ENCODE measurements at regions not wholly inside any gene's neighbourhood (a gene's known extent, or its start where the extent isn't known, plus 50 kb on each side); places are given as distances from the start of the nearest gene placed in this dataset.

DNA sequence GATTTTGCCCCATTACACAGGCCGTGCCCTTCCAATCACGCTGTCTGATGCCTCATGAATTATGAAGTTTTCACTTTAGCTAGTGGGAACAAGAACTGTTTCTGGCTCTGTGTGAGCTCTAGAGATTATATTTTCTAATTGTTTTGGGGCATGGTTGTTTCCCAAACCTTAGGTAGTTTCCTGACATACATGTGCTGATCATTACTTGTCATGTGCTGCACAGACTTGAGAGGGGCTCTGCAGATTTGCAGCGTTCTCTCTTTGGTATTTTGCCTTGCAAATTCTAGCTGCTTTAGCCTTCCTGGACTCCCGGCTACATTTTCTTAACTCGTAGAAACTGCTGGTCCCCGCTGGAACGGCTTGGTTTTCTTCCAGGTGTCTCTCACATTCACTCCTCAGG, 142.1 kb upstream of the IVNS1ABP start:
- no peaks in the 10 kb centered on the region for H3K4me1 ChIP-seq (ENCODE audit: control insufficient read depth, extremely low read depth, insufficient read depth, low read length)
- CTCF ChIA-PET, result interaction anchor here (0.7 kb wide), 1 partner anchor 137 kb away, joined by 3 read pairs; no protein-coding TSS in a partner anchor
- intact Hi-C loops (cut with micrococcal nuclease), result no loop called here

More for the DNA sequence above, 142.1 kb upstream of the IVNS1ABP start:
- Histone ChIP-seq H3K36me3 (ENCODE audit: control insufficient read depth in 2 of 2, extremely low read depth in 1 of 2, insufficient read depth in 2 of 2, low read length in 2 of 2) (no peaks in the 10 kb centered on the region), H3K4me3 (replicated peaks in 1 of 3; ENCODE audit: insufficient read depth in 1 of 3, low read depth in 1 of 3, low read length in 3 of 3) (no peak overlapping the region), H3K27me3 (ENCODE audit: control insufficient read depth in 2 of 2, insufficient read depth in 2 of 2, low read length in 2 of 2) (no peaks in the 10 kb centered on the region), H3K9me1 (replicated peaks; ENCODE audit: control insufficient read depth, extremely low read depth, insufficient read depth, low read length) (no peaks in the 10 kb centered on the region), H3K4me2 (ENCODE audit: insufficient read depth, low read length) (no peak overlapping the region), H4K20me1 (replicated peaks; ENCODE audit: control insufficient read depth, extremely low read depth, insufficient read depth, low read length) (no peaks in the 10 kb centered on the region), H3K27ac (ENCODE audit: insufficient read depth, low read depth, low read length) (no peak overlapping the region), H3K9me3 (replicated peaks; ENCODE audit: control insufficient read depth, insufficient read depth, low read length) (no peaks in the 10 kb centered on the region), H3K9ac (replicated peaks; ENCODE audit: extremely low read depth, insufficient read depth, low read length) (no peak overlapping the region), H2AFZ (ENCODE audit: low read depth, low read length) (no peak overlapping the region), H3K79me2 (ENCODE audit: control insufficient read depth, insufficient read depth, low read length) (no peaks in the 10 kb centered on the region)
- dilution Hi-C loops (cut with MboI; ENCODE audit: extremely low pct_ligation_motif_present, low sequenced_read_pairs), result no loop called here
- BruUV-seq (replicated peaks), result no TSS peak
- TF ChIP-seq, protein P1, sequence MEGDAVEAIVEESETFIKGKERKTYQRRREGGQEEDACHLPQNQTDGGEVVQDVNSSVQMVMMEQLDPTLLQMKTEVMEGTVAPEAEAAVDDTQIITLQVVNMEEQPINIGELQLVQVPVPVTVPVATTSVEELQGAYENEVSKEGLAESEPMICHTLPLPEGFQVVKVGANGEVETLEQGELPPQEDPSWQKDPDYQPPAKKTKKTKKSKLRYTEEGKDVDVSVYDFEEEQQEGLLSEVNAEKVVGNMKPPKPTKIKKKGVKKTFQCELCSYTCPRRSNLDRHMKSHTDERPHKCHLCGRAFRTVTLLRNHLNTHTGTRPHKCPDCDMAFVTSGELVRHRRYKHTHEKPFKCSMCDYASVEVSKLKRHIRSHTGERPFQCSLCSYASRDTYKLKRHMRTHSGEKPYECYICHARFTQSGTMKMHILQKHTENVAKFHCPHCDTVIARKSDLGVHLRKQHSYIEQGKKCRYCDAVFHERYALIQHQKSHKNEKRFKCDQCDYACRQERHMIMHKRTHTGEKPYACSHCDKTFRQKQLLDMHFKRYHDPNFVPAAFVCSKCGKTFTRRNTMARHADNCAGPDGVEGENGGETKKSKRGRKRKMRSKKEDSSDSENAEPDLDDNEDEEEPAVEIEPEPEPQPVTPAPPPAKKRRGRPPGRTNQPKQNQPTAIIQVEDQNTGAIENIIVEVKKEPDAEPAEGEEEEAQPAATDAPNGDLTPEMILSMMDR (IDR thresholded peaks at IDR 0.05; ENCODE audit: extremely low read depth in 1 of 2, insufficient read depth in 1 of 2, low read depth in 1 of 2, low read length in 2 of 2), result no peak
- TF ChIP-seq POLR2A (IDR thresholded peaks at IDR 0.05; ENCODE audit: low read depth, low read length) (no peak), JUN (IDR thresholded peaks at IDR 0.05; ENCODE audit: borderline replicate concordance, insufficient read depth, insufficient read length, low read depth) (no peak), POLR2AphosphoS5 (IDR thresholded peaks at IDR 0.05; ENCODE audit: insufficient read depth, low read depth, low read length) (no peak), GATA2 (IDR thresholded peaks at IDR 0.05; ENCODE audit: insufficient read depth, insufficient read length, low read depth, low read length) (no peak), EZH2 (IDR thresholded peaks at IDR 0.05; ENCODE audit: borderline replicate concordance, low read depth, low read length, severe bottlenecking) (no peak), MYC (IDR thresholded peaks at IDR 0.05; ENCODE audit: low read depth, low read length) (no peak), FOS (IDR thresholded peaks at IDR 0.05; ENCODE audit: borderline replicate concordance, insufficient read depth, low read length) (no peak)
- TF ChIP-seq, protein P2, sequence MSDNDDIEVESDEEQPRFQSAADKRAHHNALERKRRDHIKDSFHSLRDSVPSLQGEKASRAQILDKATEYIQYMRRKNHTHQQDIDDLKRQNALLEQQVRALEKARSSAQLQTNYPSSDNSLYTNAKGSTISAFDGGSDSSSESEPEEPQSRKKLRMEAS (IDR thresholded peaks at IDR 0.05; ENCODE audit: insufficient read depth, insufficient read length), result no peak
- POLR2A ChIA-PET, result no interaction called here
- DNase-seq (ENCODE audit: low read depth, low spot score), result no peak
- FAIRE-seq, result no peak

Measured in endothelial cell of umbilical vein (primary cell).